A172 (cell line): ENCODE measurements at regions not wholly inside any gene's neighbourhood (a gene's known extent, or its start where the extent isn't known, plus 50 kb on each side); places are given as distances from the start of the nearest gene placed in this dataset.

Experiments used
- DNase-seq: peaks from one replicate; pipeline ENCODE4 v3.0.0-alpha.2; 2015; ENCODE audit warnings: low spot score

GRCh38 chr12:93043192-93043876 lies 114.2 kb upstream of the EEA1 start:
- no peak for DNase-seq

- DNase-seq = no peak
These were observed 114.7 kb upstream of the EEA1 start for GRCh38 chr12:93043877-93044209.

GRCh38 chr12:93047118-93047517 lies 118.0 kb upstream of the EEA1 start:
- no peak for DNase-seq

GRCh38 chr12:93048656-93049055 lies 119.6 kb upstream of the EEA1 start:
- DNase-seq = no peak

GRCh38 chr12:93050026-93050747 lies 121.1 kb upstream of the EEA1 start:
- DNase-seq = peak; percentile 29

GRCh38 chr12:93050748-93051081 lies 121.6 kb upstream of the EEA1 start:
- DNase-seq = no peak

GRCh38 chr12:93054021-93054420 lies 124.9 kb upstream of the EEA1 start:
- no peak for DNase-seq

GRCh38 chr12:93055221-93055620 lies 126.1 kb upstream of the EEA1 start:
- no peak for DNase-seq

GRCh38 chr12:93056971-93057535 lies 128.0 kb upstream of the EEA1 start:
- no peak for DNase-seq

GRCh38 chr12:93058280-93058679 lies 129.2 kb upstream of the EEA1 start:
- no peak for DNase-seq

- DNase-seq = no peak
These were observed 130.2 kb upstream of the EEA1 start for GRCh38 chr12:93059288-93059687.

- no peak for DNase-seq
These were observed 131.0 kb upstream of the EEA1 start for GRCh38 chr12:93059925-93060665.

- DNase-seq = no peak
These were observed 131.8 kb upstream of the EEA1 start for GRCh38 chr12:93060666-93061472.

GRCh38 chr12:93061473-93062419 lies 132.7 kb upstream of the EEA1 start:
- DNase-seq = no peak

- DNase-seq = no peak
These were observed 136.8 kb upstream of the EEA1 start for GRCh38 chr12:93065896-93066295.

GRCh38 chr12:93072340-93072739 lies 143.2 kb upstream of the EEA1 start:
- no peak for DNase-seq

GRCh38 chr12:93073324-93073723 lies 144.2 kb upstream of the EEA1 start:
- DNase-seq = no peak

GRCh38 chr12:93078059-93078458 lies 149.0 kb upstream of the EEA1 start:
- no peak for DNase-seq

GRCh38 chr12:93078577-93078976 lies 149.5 kb upstream of the EEA1 start:
- no peak for DNase-seq

GRCh38 chr12:93079271-93079670 lies 150.2 kb upstream of the EEA1 start:
- DNase-seq = no peak

GRCh38 chr12:93079976-93080375 lies 150.9 kb upstream of the EEA1 start:
- DNase-seq = no peak
